T47D (cell line): ENCODE measurements at regions not wholly inside any gene's neighbourhood (a gene's known extent, or its start where the extent isn't known, plus 50 kb on each side); places are given as distances from the start of the nearest gene placed in this dataset.
"Not testable (repeated sequence)": the region's sequence is repeated elsewhere in the genome, so short reads cannot be mapped to it uniquely, and the experiment has no call there.

ENCODE experiments used
- DNase-seq, 2 experiments: peaks; one replicate each; pipeline versions ENCODE4 v3.0.0 to v3.0.0-alpha.2; 2011 to 2012; ENCODE audit warnings: low read depth in 1 of 2, low spot score in 1 of 2
- JUND ChIP-seq: IDR thresholded peaks from 2 replicates; pipeline ENCODE4 v1.6.1; 2012; ENCODE audit warnings: low read depth
- in situ Hi-C: cut with HindIII; loops from 2 replicates; pipeline ENCODE4 v1.10.0; 2016; ENCODE audit warnings: low sequenced_read_pairs, low pct_unique_long_range_greater_than_20kb

GRCh38 chr14:105877645-105878044, 351.3 kb downstream of the TMEM121 start:
- DNase-seq, result no peak
- TF ChIP-seq JUND, result no peak
- in situ Hi-C loops, result no loop called here

GRCh38 chr14:105878125-105878524, 351.7 kb downstream of the TMEM121 start:
- no peak for DNase-seq
- TF ChIP-seq JUND, result no peak
- in situ Hi-C loops, result no loop called here

- DNase-seq, result no peak
- TF ChIP-seq JUND, result no peak
- in situ Hi-C loops, result no loop called here
Measured at GRCh38 chr14:105878554-105878953, 352.2 kb downstream of the TMEM121 start.

GRCh38 chr14:105879503-105879866, 353.1 kb downstream of the TMEM121 start:
- no peak for TF ChIP-seq JUND
- no peak for DNase-seq

GRCh38 chr14:105879867-105880561, 353.6 kb downstream of the TMEM121 start:
- no peak for DNase-seq
- TF ChIP-seq JUND, result no peak
- in situ Hi-C loops, result no loop called here

More at GRCh38 chr14:105879503-105879866, 353.1 kb downstream of the TMEM121 start:
- in situ Hi-C loops, result no loop called here

GRCh38 chr14:105880616-105881015, 354.2 kb downstream of the TMEM121 start:
- no peak for DNase-seq
- in situ Hi-C loops, result no loop called here
- no peak for TF ChIP-seq JUND

GRCh38 chr14:105881021-105881930, 354.9 kb downstream of the TMEM121 start:
- no peak for TF ChIP-seq JUND
- DNase-seq, result no peak
- in situ Hi-C loops, result no loop called here

- in situ Hi-C loops, DNase-seq: not testable (repeated sequence)
Measured at GRCh38 chr14:105882011-105882410, 355.6 kb downstream of the TMEM121 start.

- in situ Hi-C loops, result no loop called here
- no peak for DNase-seq
- TF ChIP-seq JUND, result no peak
Measured at GRCh38 chr14:105882626-105883025, 356.2 kb downstream of the TMEM121 start.

GRCh38 chr14:105883066-105884005, 357.0 kb downstream of the TMEM121 start:
- in situ Hi-C loops, result no loop called here
- DNase-seq, result no peak
- no peak for TF ChIP-seq JUND

GRCh38 chr14:105884192-105884807, 357.9 kb downstream of the TMEM121 start:
- in situ Hi-C loops, DNase-seq: not testable (repeated sequence)

GRCh38 chr14:105884808-105885281, 358.5 kb downstream of the TMEM121 start:
- TF ChIP-seq JUND, result no peak
- no peak for DNase-seq
- in situ Hi-C loops, result no loop called here
